ENCODE measurements at regions not wholly inside any gene's neighbourhood (a gene's known extent, or its start where the extent isn't known, plus 50 kb on each side); places are given as distances from the start of the nearest gene placed in this dataset.
A peak's percentile ranks its signal among the peaks of the same experiment; 100 is the strongest.

- DNase-seq = no peak
Measured at GRCh38 chr1:36605942-36606640, 123.4 kb upstream of the CSF3R start.

- DNase-seq = no peak
Measured at GRCh38 chr1:36603461-36603860, 120.7 kb upstream of the CSF3R start.

- no peak for DNase-seq
Measured at GRCh38 chr1:36602184-36602583, 119.5 kb upstream of the CSF3R start.

GRCh38 chr1:36599828-36600227, 117.1 kb upstream of the CSF3R start:
- DNase-seq = no peak

- DNase-seq = no peak
Measured at GRCh38 chr1:36597514-36597913, 114.8 kb upstream of the CSF3R start.

GRCh38 chr1:36595921-36596320, 113.2 kb upstream of the CSF3R start:
- DNase-seq = no peak

- DNase-seq = no peak
Measured at GRCh38 chr1:36595349-36595748, 112.6 kb upstream of the CSF3R start.

GRCh38 chr1:36594023-36594422, 111.3 kb upstream of the CSF3R start:
- DNase-seq = no peak

GRCh38 chr1:36591278-36591677, 108.6 kb upstream of the CSF3R start:
- no peak for DNase-seq

- no peak for DNase-seq
Measured at GRCh38 chr1:36590771-36591170, 108.1 kb upstream of the CSF3R start.

- DNase-seq = no peak
Measured at GRCh38 chr1:36590264-36590663, 107.6 kb upstream of the CSF3R start.

GRCh38 chr1:36588972-36589371, 106.3 kb upstream of the CSF3R start:
- no peak for DNase-seq

- DNase-seq = no peak
Measured at GRCh38 chr1:36585569-36586548, 103.1 kb upstream of the CSF3R start.

GRCh38 chr1:36584874-36585453, 102.3 kb upstream of the CSF3R start:
- DNase-seq = no peak

- no peak for DNase-seq
Measured at GRCh38 chr1:36583980-36584782, 101.5 kb upstream of the CSF3R start.

GRCh38 chr1:36583080-36583479, 100.4 kb upstream of the CSF3R start:
- DNase-seq = no peak

GRCh38 chr1:36582066-36582755, 99.5 kb upstream of the CSF3R start:
- no peak for DNase-seq

- DNase-seq = no peak
Measured at GRCh38 chr1:36580524-36580923, 97.8 kb upstream of the CSF3R start.

GRCh38 chr1:36579039-36579438, 96.3 kb upstream of the CSF3R start:
- DNase-seq = no peak

GRCh38 chr1:36576551-36577110, 93.9 kb upstream of the CSF3R start:
- DNase-seq = no peak

GRCh38 chr1:36576118-36576517, 93.4 kb upstream of the CSF3R start:
- DNase-seq = peak; percentile 51

- DNase-seq = no peak
Measured at GRCh38 chr1:36573445-36573844, 90.7 kb upstream of the CSF3R start.

All from fibroblast of skin of scalp (primary cell).